Osteoblast (primary cell): ENCODE measurements at regions not wholly inside any gene's neighbourhood (a gene's known extent, or its start where the extent isn't known, plus 50 kb on each side); places are given as distances from the start of the nearest gene placed in this dataset.
"Not testable (repeated sequence)": the region's sequence is repeated elsewhere in the genome, so short reads cannot be mapped to it uniquely, and the experiment has no call there.

ENCODE experiments used
- DNase-seq: peaks from one replicate; pipeline ENCODE4 v3.0.0; 2011; ENCODE audit warnings: low spot score, mixed read lengths; ENCODE audit not compliant: insufficient read length; ENCODE audit errors: missing footprints
- H2AFZ ChIP-seq: 2 replicates; pipeline ENCODE4 v1.6.0; 2011; ENCODE audit warnings: mild to moderate bottlenecking, low read length
- H3K27ac ChIP-seq: 2 replicates; pipeline ENCODE4 v1.5.1; 2011; ENCODE audit warnings: mild to moderate bottlenecking, low read depth, low read length, moderate library complexity
- H3K27me3 ChIP-seq: 2 replicates; pipeline ENCODE4 v1.6.0; 2012; ENCODE audit warnings: mild to moderate bottlenecking, control low read depth, inconsistent platforms, low read length, moderate library complexity; ENCODE audit not compliant: insufficient read depth
- H3K36me3 ChIP-seq: 2 replicates; pipeline ENCODE4 v1.5.1; 2011; ENCODE audit warnings: mild to moderate bottlenecking, low read length, control low read depth, moderate library complexity; ENCODE audit not compliant: insufficient read depth
- H3K4me1 ChIP-seq: 2 replicates; pipeline ENCODE4 v1.5.1; 2011; ENCODE audit warnings: mild to moderate bottlenecking, low read length, control low read depth, moderate library complexity; ENCODE audit not compliant: insufficient read depth
- H3K4me2 ChIP-seq: 2 replicates; pipeline ENCODE4 v1.6.0; 2011; ENCODE audit warnings: mild to moderate bottlenecking, low read length; ENCODE audit not compliant: insufficient read depth
- H3K4me3 ChIP-seq: fragments of 200-600 bp; sonication (generic); 3 replicates; pipeline ENCODE4 v1.5.1; 2012; ENCODE audit warnings: mild to moderate bottlenecking, low read length, inconsistent platforms; ENCODE audit not compliant: insufficient read depth
- H3K79me2 ChIP-seq: 2 replicates; pipeline ENCODE4 v1.6.0; 2012; ENCODE audit warnings: mild to moderate bottlenecking, low read length, control low read depth, inconsistent platforms; ENCODE audit not compliant: insufficient read depth
- H3K9me3 ChIP-seq: 2 replicates; pipeline ENCODE4 v1.5.1; 2011; ENCODE audit warnings: low read depth, low read length, control low read depth
- H4K20me1 ChIP-seq: 2 replicates; pipeline ENCODE4 v1.6.0; 2012; ENCODE audit warnings: mild to moderate bottlenecking, low read length, control low read depth; ENCODE audit not compliant: insufficient read depth

DNA sequence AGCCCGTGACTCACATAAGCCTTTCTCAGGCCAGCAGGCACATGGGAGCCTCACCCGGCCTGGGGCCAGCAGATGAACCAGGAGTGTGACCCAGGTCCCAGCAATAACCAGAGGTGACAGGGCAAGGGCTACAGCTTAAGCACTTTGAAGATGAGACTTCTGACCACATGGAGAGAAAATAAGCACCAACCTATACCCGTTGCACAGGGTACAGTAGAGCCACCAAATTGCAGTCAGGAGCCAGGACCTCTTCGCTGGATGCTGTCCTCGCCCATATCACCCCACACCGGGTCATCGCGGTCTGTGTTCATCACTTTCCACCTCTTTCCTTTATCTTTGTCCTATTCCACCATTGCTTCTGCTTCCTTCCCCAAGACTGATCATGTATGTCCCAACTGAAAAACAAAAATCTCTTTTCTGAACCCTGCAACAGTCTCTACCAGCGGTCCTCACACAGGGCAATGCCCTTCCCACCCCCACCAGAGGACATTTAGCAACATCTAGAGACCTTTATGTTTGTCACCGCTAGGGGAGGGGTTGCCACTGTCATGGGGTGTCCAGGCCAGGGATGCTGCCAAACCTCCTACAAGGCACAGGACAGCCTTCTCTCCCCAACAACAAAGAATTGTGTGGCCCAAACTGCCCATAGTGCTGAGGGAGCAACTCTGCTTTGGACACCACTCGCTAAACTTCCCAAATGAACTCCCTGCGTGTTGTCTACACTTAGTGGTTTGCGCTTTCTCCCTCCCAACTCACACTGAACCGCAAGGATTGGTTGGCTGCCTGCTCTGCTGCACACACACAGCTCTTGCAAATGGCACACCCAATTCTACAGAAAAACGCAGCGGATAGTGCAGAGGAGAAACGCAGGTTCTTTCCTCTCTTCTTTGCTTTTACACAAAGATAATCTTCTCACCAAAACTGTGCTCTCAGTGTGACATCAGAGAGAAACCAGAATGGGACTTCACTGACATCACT lies 219.4 kb upstream of the FRG1 start:
- not testable (repeated sequence) for DNase-seq, H3K27ac ChIP-seq, H3K9me3 ChIP-seq, H3K79me2 ChIP-seq, H3K4me3 ChIP-seq, H3K27me3 ChIP-seq, H3K4me1 ChIP-seq, H2AFZ ChIP-seq, H3K4me2 ChIP-seq, H3K36me3 ChIP-seq, H4K20me1 ChIP-seq

GRCh38 chr4:189722324-189723003 lies 218.2 kb upstream of the FRG1 start:
- not testable (repeated sequence) for H3K27ac ChIP-seq, H3K79me2 ChIP-seq, H3K9me3 ChIP-seq, H3K4me2 ChIP-seq, H4K20me1 ChIP-seq, H3K4me1 ChIP-seq, H3K27me3 ChIP-seq, DNase-seq, H2AFZ ChIP-seq, H3K4me3 ChIP-seq, H3K36me3 ChIP-seq

DNA sequence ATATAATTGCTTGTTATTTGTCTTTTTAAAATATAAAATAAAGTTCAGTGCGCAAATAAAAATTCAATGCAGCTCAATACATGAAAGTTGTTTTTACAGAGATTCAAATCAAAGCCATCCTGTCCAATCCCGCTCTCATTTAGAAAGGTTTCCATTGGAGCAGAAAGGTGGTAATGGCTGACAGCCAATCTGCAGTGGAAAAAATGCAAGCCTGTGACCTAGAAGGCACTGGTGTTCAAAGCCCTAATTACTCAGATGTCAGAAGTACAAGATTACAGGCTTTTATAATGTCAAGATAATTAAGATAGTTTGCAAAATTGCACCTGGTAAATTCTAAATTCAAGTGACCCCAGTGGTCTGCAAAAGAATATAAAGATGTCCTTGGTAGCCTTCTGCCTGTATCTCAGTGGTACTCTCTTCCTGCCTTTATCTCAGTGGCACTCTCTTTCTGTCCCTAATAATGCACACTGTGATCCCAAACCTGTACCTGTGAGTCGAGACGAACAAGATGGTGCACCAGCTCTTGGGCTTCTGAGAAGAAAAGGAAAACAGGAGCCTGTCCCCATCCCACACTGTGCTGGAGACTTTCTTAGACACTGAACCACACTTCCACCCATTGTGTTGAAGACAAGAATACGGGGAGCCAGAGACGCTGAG lies 212.6 kb upstream of the FRG1 start:
- not testable (repeated sequence) for H3K4me2 ChIP-seq, H3K4me1 ChIP-seq, H3K9me3 ChIP-seq, H3K4me3 ChIP-seq, H3K79me2 ChIP-seq, H3K27ac ChIP-seq, H2AFZ ChIP-seq, H3K36me3 ChIP-seq, H4K20me1 ChIP-seq, DNase-seq, H3K27me3 ChIP-seq

- H3K4me1 ChIP-seq, H3K4me3 ChIP-seq, DNase-seq, H4K20me1 ChIP-seq, H3K4me2 ChIP-seq, H3K9me3 ChIP-seq, H3K79me2 ChIP-seq, H2AFZ ChIP-seq, H3K36me3 ChIP-seq, H3K27me3 ChIP-seq, H3K27ac ChIP-seq: not testable (repeated sequence)
Observed at GRCh38 chr4:189731989-189732388, 208.7 kb upstream of the FRG1 start.

- not testable (repeated sequence) for H3K4me2 ChIP-seq, H4K20me1 ChIP-seq, H3K9me3 ChIP-seq, H3K36me3 ChIP-seq, H3K4me1 ChIP-seq, H2AFZ ChIP-seq, H3K79me2 ChIP-seq, H3K27me3 ChIP-seq, DNase-seq, H3K4me3 ChIP-seq, H3K27ac ChIP-seq
Observed at GRCh38 chr4:189733507-189733906, 207.2 kb upstream of the FRG1 start.

DNA sequence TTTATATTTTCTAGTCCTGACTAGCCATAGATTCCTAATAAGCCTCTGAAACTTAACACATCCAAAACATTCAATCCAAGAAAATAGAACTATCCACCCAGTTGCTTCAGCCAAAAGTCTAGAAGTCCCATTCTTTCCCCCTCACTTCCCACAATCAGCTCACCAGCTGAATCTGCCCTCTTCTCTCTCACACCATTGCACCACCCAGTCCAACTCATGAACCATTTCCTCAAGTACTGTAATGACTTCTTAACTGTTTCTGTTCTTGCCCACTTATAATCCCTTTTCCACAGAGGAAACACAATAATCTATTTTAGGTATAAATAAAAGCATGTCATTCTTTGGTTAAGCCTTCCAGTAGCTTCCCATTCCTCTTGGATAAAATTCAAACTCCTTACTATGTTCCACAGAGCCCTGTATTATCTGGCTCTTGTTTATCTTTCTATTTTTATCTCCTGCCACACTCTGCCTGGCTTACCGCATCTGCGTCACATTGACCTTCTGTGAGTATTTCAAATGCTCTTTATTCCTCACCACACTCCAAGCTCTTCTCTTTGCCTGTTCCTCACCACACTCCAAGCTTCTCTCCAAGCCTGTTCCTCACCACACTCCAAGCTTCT lies 205.9 kb upstream of the FRG1 start:
- H3K27me3 ChIP-seq, H4K20me1 ChIP-seq, H3K79me2 ChIP-seq, H3K4me2 ChIP-seq, H3K27ac ChIP-seq, H2AFZ ChIP-seq, H3K4me1 ChIP-seq, H3K4me3 ChIP-seq, H3K9me3 ChIP-seq, H3K36me3 ChIP-seq, DNase-seq: not testable (repeated sequence)

DNA sequence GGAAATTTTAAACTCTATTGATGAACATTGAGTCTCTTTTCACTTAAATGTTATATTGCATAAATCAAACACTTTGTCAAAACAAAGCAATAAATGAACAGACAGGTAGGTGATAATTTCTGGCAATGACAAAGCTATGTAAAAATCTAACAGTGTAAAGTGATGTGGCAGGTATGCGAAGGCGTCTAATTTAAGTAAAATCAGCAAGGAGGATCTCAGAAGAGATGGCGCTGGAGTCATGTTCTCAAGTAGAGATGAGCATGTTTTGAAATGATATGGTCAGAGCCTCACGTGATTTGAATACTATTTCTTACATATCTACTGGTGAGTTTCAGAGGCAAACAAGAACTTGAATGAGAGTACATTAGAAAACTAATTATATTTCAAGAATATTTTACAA lies 204.0 kb upstream of the FRG1 start:
- not testable (repeated sequence) for H2AFZ ChIP-seq, DNase-seq, H3K36me3 ChIP-seq, H3K27me3 ChIP-seq, H3K4me2 ChIP-seq, H3K4me1 ChIP-seq, H3K9me3 ChIP-seq, H4K20me1 ChIP-seq, H3K4me3 ChIP-seq, H3K79me2 ChIP-seq, H3K27ac ChIP-seq

DNA sequence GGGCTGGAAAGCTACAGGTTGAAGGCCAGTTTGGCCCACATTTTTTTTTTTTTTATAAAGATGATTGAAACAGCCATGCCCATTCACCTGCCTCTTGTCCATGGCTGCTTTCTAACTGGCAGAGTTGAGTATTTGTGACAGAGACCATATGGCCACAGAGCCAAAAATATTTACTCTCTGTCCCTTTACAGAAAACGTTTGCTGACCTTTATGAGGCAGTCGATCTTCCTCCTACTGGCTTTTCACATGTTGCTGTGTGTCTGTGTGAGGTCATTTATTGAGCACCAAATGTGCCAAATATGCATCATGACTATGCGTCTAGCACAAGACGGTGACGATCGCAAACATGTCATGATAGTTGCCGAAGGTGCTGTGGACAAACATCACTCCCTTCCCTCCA lies 200.6 kb upstream of the FRG1 start:
- H3K9me3 ChIP-seq, H3K79me2 ChIP-seq, DNase-seq, H2AFZ ChIP-seq, H3K27me3 ChIP-seq, H3K4me2 ChIP-seq, H3K27ac ChIP-seq, H3K4me3 ChIP-seq, H3K36me3 ChIP-seq, H3K4me1 ChIP-seq, H4K20me1 ChIP-seq: not testable (repeated sequence)
